ENCODE measurements at regions not wholly inside any gene's neighbourhood (a gene's known extent, or its start where the extent isn't known, plus 50 kb on each side); places are given as distances from the start of the nearest gene placed in this dataset.

GRCh38 chr18:69291755-69292154, 108.9 kb upstream of the DOK6 start:
- no peak overlapping the region for H3K4me3 ChIP-seq (ENCODE audit: low read depth, low read length)
- DNase-seq (ENCODE audit: low read depth), result no peak

GRCh38 chr18:69300185-69300584, 100.5 kb upstream of the DOK6 start:
- no peak overlapping the region for H3K4me3 ChIP-seq (ENCODE audit: low read depth, low read length)
- no peak for DNase-seq (ENCODE audit: low read depth)

- H3K4me3 ChIP-seq (ENCODE audit: low read depth, low read length), result no peak overlapping the region
- no peak for DNase-seq (ENCODE audit: low read depth)
These were observed 92.1 kb upstream of the DOK6 start for GRCh38 chr18:69308619-69309018.

- no peak for DNase-seq (ENCODE audit: low read depth)
- H3K4me3 ChIP-seq (ENCODE audit: low read depth, low read length), result no peak overlapping the region
These were observed 74.6 kb upstream of the DOK6 start for GRCh38 chr18:69326094-69326493.

- no peak for DNase-seq (ENCODE audit: low read depth)
- H3K4me3 ChIP-seq (ENCODE audit: low read depth, low read length), result no peak overlapping the region
These were observed 72.6 kb upstream of the DOK6 start for GRCh38 chr18:69328086-69328485.

GRCh38 chr18:69330385-69331005, 70.2 kb upstream of the DOK6 start:
- no peak overlapping the region for H3K4me3 ChIP-seq (ENCODE audit: low read depth, low read length)
- no peak for DNase-seq (ENCODE audit: low read depth)

GRCh38 chr18:69349912-69350597, 50.6 kb upstream of the DOK6 start:
- no peak for DNase-seq (ENCODE audit: low read depth)
- H3K4me3 ChIP-seq (ENCODE audit: low read depth, low read length), result no peak overlapping the region
